DND-41 (cell line): ENCODE measurements at regions not wholly inside any gene's neighbourhood (a gene's known extent, or its start where the extent isn't known, plus 50 kb on each side); places are given as distances from the start of the nearest gene placed in this dataset.
"Not testable (repeated sequence)": the region's sequence is repeated elsewhere in the genome, so short reads cannot be mapped to it uniquely, and the experiment has no call there.

Experiments
- ATAC-seq: fragments of 200-7000 bp; cut with Tn5 transposase; 3 replicates; pipeline ENCODE4 v1.9.1; 2021; ENCODE audit warnings: low read depth; ENCODE audit not compliant: insufficient read depth
- DNase-seq: peaks from one replicate; pipeline ENCODE4 v3.0.0-alpha.2; 2020
- H2AFZ ChIP-seq: 2 replicates; pipeline ENCODE4 v1.6.0; 2012; ENCODE audit warnings: low read depth, low read length
- H3K27ac ChIP-seq: 2 replicates; pipeline ENCODE4 v1.5.1; 2012; ENCODE audit warnings: low read length, inconsistent platforms
- H3K27me3 ChIP-seq: fragments of 200-600 bp; sonication (generic); 2 replicates; pipeline ENCODE4 v1.6.0; 2012; ENCODE audit warnings: low read length, mild to moderate bottlenecking, inconsistent platforms; ENCODE audit not compliant: insufficient read depth, poor library complexity
- H3K36me3 ChIP-seq: 2 replicates; pipeline ENCODE4 v1.5.1; 2012; ENCODE audit warnings: low read length, inconsistent platforms; ENCODE audit not compliant: insufficient read depth
- H3K4me1 ChIP-seq: 2 replicates; pipeline ENCODE4 v1.5.1; 2012; ENCODE audit warnings: mild to moderate bottlenecking, low read length; ENCODE audit not compliant: insufficient read depth
- H3K4me2 ChIP-seq: 2 replicates; pipeline ENCODE4 v1.6.0; 2012; ENCODE audit warnings: mild to moderate bottlenecking, moderate library complexity, low read length, inconsistent platforms; ENCODE audit not compliant: insufficient read depth
- H3K4me3 ChIP-seq, 2 experiments: fragments of 200-600 bp in 1 of 2; shearing (Covaris generic) in 1 of 2; 2 replicates each; pipeline ENCODE4 v1.5.1; 2012 to 2016; ENCODE audit warnings: inconsistent platforms in 2 of 2, low read length in 2 of 2, mild to moderate bottlenecking in 2 of 2, low read depth in 1 of 2, moderate library complexity in 1 of 2
- H3K79me2 ChIP-seq: 2 replicates; pipeline ENCODE4 v1.6.0; 2012; ENCODE audit warnings: low read length, inconsistent platforms; ENCODE audit not compliant: insufficient read depth
- H3K9ac ChIP-seq: 2 replicates; pipeline ENCODE4 v1.6.0; 2012; ENCODE audit warnings: low read depth, mild to moderate bottlenecking, inconsistent platforms, low read length, moderate library complexity
- H3K9me3 ChIP-seq: 2 replicates; pipeline ENCODE4 v1.5.1; 2012; ENCODE audit warnings: low read length, moderate library complexity, mild to moderate bottlenecking, inconsistent platforms; ENCODE audit not compliant: insufficient read depth, severe bottlenecking
- H4K20me1 ChIP-seq: 2 replicates; pipeline ENCODE4 v1.6.0; 2012; ENCODE audit warnings: low read length; ENCODE audit not compliant: insufficient read depth
- EZH2 ChIP-seq: IDR thresholded peaks from 3 replicates; pipeline ENCODE4 v1.6.1; 2012; ENCODE audit warnings: borderline replicate concordance, low read depth, mild to moderate bottlenecking, moderate library complexity, low read length, inconsistent platforms; ENCODE audit not compliant: severe bottlenecking
- TF ChIP-seq, protein P1 (sequence below): IDR thresholded peaks from 2 replicates; pipeline ENCODE4 v1.5.1; 2012; ENCODE audit warnings: borderline replicate concordance, low read length, moderate library complexity, mild to moderate bottlenecking; ENCODE audit not compliant: poor library complexity, severe bottlenecking; ENCODE audit errors: extremely low read depth

DNA sequence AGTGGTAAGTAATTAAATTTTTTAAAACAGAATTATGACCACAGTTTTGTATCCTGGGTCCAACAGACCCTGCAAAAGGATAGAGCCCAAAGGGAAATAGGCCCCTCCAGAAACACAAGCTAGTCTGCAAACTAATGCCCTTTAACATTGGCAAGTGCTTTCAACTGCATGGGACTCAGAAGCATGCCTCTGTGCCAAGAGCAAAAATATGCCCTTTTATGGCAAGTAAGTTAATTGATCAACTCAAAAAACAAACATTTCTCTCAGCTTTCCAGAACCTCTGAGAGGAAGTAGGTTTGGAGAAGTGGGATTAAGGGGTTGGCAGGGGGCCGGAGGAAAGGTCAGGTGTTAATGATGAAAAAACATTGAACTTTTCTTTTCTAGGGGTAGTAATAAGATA, 186.6 kb upstream of the PRSS1 start:
- TF ChIP-seq, protein P1, sequence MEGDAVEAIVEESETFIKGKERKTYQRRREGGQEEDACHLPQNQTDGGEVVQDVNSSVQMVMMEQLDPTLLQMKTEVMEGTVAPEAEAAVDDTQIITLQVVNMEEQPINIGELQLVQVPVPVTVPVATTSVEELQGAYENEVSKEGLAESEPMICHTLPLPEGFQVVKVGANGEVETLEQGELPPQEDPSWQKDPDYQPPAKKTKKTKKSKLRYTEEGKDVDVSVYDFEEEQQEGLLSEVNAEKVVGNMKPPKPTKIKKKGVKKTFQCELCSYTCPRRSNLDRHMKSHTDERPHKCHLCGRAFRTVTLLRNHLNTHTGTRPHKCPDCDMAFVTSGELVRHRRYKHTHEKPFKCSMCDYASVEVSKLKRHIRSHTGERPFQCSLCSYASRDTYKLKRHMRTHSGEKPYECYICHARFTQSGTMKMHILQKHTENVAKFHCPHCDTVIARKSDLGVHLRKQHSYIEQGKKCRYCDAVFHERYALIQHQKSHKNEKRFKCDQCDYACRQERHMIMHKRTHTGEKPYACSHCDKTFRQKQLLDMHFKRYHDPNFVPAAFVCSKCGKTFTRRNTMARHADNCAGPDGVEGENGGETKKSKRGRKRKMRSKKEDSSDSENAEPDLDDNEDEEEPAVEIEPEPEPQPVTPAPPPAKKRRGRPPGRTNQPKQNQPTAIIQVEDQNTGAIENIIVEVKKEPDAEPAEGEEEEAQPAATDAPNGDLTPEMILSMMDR, result no peak
- no peak for TF ChIP-seq EZH2
- Histone ChIP-seq H3K27me3 (no peaks in the 10 kb centered on the region), H3K79me2 (no peaks in the 10 kb centered on the region), H3K9ac (no peak overlapping the region), H3K4me3 (no peak overlapping the region), H3K4me2 (no peak overlapping the region), H4K20me1 (no peaks in the 10 kb centered on the region), H3K9me3 (no peaks in the 10 kb centered on the region), H2AFZ (no peak overlapping the region), H3K36me3 (no peaks in the 10 kb centered on the region), H3K27ac (peak overlapping the region; percentile 40; the same call in 1 of the 2 replicates), H3K4me1 (peaks cover 74% of the 10 kb centered on the region)
- DNase-seq (no peak), ATAC-seq (no peak)

DNA sequence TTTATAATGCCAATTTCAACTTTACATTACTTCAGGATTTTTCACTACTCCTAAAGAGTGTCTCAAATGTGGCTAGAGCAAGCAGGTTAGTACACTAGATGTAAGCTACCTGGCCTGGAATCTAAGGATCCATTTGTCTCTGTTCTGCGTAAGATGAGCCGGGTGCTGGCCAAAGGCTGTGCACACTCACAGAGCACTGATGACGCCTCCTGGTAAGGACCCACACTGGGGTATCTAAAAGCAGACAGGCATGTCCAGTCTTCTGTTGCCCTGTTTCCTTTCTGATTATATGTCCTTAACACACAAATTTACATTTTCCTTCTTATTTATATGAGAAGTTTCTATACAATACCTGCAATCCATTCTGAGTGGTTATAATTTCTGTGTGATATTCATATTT, 187.9 kb upstream of the PRSS1 start:
- DNase-seq, ATAC-seq, H3K27me3 ChIP-seq, H4K20me1 ChIP-seq, H3K4me3 ChIP-seq, H2AFZ ChIP-seq, H3K9me3 ChIP-seq, H3K4me2 ChIP-seq, H3K36me3 ChIP-seq, H3K79me2 ChIP-seq, H3K9ac ChIP-seq: not testable (repeated sequence)
- Histone ChIP-seq H3K27ac (peak overlapping the region; percentile 50; the same call in 1 of the 2 replicates), H3K4me1 (peaks cover 86% of the 10 kb centered on the region)

DNA sequence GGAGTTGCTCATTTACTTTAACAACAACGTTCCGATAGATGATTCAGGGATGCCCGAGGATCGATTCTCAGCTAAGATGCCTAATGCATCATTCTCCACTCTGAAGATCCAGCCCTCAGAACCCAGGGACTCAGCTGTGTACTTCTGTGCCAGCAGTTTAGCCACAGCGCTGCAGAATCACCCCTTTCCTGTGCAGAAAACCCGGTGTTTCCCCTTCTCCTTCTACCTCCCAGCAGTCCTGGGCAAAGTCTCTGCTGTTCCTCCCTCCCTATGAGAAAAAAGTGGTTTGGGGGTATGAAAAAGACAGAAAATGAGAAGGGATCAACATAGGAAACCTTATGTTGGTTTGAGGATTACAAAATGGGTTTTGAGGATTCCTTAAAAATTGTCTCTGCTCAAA, 188.5 kb upstream of the PRSS1 start:
- not testable (repeated sequence) for H3K9ac ChIP-seq, H3K4me2 ChIP-seq, H3K36me3 ChIP-seq, H3K9me3 ChIP-seq, H2AFZ ChIP-seq, H4K20me1 ChIP-seq, H3K27me3 ChIP-seq, DNase-seq, H3K4me3 ChIP-seq, H3K79me2 ChIP-seq
- Histone ChIP-seq H3K4me1 (peaks cover 86% of the 10 kb centered on the region), H3K27ac (peak overlapping the region; percentile 39; the same call in 1 of the 2 replicates)
- peak; percentile 51; the same call in 2 of the 3 replicates for ATAC-seq

DNA sequence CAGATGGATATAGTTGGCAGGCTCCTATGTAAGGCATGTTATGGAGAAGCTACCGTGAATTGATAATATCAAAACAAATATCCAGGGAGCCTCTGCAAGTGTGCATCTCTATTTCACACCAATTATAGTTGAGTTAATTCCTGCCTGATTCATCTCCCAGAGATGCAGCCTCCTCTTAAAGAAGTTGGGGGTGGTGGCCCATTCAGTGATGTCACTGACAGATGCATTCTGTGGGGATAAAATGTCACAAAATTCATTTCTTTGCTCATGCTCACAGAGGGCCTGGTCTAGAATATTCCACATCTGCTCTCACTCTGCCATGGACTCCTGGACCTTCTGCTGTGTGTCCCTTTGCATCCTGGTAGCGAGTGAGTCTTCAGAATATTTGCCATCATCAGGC, 189.1 kb upstream of the PRSS1 start:
- H3K4me2 ChIP-seq, result no peak overlapping the region; the same call in 1 of the 2 replicates

More for the DNA sequence above, 189.1 kb upstream of the PRSS1 start:
- peaks cover 87% of the 10 kb centered on the region for H3K4me1 ChIP-seq
- no peak for TF ChIP-seq EZH2
- TF ChIP-seq, protein P1, result no peak
- peak overlapping the region; percentile 60 for H3K27ac ChIP-seq
- DNase-seq (no peak), ATAC-seq (no peak)
- H4K20me1 ChIP-seq, result no peaks in the 10 kb centered on the region
- no peak overlapping the region for H3K9ac ChIP-seq
- H3K27me3 ChIP-seq, result no peaks in the 10 kb centered on the region
- H3K4me3 ChIP-seq, result no peak overlapping the region
- no peak overlapping the region for H2AFZ ChIP-seq
- no peaks in the 10 kb centered on the region for H3K36me3 ChIP-seq
- no peaks in the 10 kb centered on the region for H3K79me2 ChIP-seq
- H3K9me3 ChIP-seq, result no peaks in the 10 kb centered on the region
